ENCODE measurements at regions not wholly inside any gene's neighbourhood (a gene's known extent, or its start where the extent isn't known, plus 50 kb on each side); places are given as distances from the start of the nearest gene placed in this dataset.

DNA sequence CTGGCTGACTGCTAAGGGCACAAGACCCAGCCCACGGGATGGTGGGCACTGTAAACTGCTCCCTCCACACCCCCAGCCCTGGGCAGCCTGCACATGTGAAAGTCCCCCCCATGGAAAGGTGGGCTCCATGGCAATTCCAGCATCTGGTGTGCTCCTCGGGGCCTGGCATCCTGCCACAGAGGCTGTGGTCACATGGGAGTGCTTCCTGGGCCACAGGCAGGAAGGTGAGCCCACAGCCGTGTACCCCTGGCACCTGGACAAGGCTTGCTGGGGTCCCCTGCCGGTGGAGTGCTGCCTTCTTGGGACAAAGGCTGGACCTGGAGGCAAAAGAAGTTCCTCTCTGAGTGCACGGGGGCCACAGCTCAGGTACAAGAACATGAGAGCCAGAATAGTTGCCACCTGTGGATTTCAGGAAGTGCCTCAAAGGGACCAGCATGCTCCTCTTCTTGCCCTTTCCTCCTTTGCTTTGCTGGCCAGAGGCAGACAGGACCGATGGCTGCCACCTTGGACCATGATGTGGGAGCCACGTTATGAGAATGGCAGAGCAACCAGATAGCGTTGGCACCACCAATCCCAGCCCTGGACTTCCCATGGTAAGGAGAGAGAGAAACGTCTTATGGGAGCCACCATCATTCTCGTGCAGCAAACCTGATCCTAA lies 120.2 kb upstream of the MLN start:
- DNase-seq (ENCODE audit: low spot score): no peak

DNA sequence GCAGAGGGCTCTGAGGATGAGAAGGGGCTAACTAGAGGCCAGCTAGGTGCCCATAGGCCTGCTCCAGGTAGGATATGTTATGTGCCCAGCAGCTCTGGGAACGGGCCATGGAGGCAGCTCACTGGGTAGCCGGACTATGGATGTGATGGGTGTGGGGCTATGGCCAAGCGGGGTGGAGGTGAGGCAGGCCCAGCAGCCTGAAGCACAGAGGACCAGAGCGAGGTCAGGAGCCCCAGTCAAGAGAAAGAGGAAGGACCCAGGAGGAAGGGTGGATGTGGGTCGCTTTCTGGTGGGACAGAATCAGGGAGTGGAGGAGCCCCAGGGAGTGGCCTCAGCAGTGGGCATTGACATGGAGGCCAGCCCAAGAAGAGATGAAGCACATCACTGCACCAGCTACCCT lies 117.9 kb upstream of the MLN start:
- DNase-seq (ENCODE audit: low spot score): no peak

DNA sequence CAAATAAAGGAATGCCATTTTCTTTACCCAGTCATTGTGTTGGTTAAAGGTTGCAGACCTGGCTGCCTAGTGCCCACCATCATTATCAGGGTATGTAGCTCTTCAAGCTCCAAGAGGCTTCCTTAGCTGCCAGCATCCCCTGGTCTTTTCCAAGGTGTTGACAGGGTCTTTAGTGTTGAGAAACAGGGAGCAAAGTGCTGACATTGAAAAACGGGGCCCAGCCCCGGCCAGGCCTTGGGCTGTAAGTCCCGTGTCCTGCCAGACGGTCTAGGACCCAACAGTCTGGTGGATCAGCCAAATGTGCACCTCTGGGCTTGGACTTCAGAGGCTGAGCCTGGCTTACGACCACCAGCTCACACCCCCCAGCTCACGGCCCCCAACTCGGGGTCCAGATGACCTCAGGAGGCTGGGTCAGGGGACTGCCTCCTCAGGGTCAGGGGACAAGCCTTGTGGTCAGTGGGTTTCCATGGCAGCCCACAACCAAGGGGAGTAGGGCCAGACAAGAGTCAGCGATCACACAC lies 114.4 kb upstream of the MLN start:
- no peak for DNase-seq (ENCODE audit: low spot score)

DNA sequence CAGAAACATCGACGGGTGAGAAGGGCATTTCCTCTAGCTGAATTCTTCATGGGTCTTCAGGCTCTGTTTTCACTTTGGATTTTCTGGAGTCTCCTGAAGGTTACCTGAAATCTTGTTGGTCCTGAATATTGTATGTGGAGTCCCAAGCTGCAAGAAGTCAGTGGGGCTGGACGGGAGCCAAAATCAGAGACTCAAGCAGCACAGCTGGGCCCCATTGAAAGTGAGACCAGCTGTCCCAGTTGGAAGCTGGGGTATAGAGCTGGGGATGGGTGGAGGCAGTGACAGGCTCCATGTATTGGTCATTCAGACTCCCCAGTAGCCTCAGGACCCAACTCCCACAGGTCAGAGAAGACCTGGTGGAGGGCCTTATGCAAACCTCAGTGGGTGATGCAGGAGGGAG lies 111.3 kb upstream of the MLN start:
- no peak for DNase-seq (ENCODE audit: low spot score)

DNA sequence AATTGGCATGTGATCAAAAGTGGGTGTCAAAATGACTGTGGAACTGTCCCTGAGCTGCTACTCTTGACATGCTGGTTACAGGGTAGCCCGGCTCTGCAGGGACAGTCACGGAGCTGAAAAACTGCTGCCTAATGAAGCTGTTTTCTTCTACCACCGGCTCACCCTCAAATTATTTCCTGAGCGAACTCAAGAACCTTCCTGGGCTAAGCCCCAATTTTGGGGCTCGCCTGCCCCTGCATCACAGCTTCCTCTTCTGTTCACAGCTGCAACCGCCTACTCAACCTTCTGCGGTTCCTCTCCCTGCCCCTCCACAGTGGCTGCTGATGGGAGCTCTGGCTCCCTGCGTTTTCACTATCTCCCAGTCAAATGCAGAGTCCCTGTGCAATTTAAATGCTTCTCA lies 110.8 kb upstream of the MLN start:
- DNase-seq (ENCODE audit: low spot score): peak; percentile 49

DNA sequence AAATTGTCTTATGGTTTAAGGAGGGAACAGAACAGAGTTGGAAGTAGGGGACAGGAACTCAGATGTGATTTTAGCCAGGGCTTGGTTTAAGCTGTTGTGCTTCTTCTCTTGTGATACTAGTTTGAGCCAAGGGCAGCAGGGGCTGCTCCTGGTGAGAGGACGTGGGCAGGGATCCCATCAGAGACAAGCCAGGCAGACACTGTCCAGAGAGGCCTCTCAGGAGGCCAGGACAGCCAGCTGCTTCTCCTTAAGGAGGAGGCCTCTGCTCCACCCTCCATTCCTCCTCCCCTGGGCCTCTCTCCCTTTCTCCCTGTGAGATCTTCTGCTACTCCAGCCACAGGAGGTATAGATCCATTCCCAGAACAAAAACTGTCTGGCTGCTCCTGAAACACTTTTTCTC lies 108.4 kb upstream of the MLN start:
- no peak for DNase-seq (ENCODE audit: low spot score)

DNA sequence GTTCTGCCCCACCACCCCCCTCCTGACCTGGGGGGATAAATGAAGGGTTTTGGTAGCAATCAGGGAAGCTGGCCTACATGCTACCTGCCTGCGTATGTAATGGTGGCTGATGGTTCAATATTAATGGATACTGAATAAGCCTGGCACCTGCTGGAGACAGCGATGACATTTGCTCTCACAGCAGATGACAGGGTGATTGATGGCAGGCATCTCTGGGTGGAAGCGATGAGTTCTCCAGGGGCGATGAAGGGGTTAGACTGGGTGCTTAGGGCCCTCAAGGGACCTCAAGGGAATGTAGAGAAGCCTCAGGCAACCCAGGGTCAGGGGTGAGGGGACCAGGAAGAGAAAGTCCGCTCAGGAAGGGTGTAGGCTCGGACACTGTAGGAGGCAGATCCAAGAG lies 107.7 kb upstream of the MLN start:
- no peak for DNase-seq (ENCODE audit: low spot score)

DNA sequence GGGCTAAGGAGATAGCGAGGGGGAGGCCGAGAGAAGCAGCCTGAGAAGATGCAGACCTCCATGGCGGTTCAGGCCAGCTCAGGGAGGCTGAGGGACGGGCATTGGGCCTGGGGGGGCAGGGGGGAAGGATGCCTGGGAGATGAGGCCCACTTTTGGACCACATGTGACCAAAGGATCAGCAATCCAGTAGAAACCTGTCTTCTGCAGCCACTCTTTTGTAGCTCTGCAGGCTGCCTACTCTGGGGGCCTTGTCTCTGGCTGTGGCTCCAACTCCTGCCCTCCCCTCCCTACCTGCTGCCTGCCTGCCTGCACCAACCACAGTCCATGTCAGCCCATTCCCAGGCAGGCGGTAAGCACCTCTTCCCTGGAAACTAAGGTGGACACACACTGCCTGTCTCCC lies 106.8 kb upstream of the MLN start:
- no peak for DNase-seq (ENCODE audit: low spot score)

DNA sequence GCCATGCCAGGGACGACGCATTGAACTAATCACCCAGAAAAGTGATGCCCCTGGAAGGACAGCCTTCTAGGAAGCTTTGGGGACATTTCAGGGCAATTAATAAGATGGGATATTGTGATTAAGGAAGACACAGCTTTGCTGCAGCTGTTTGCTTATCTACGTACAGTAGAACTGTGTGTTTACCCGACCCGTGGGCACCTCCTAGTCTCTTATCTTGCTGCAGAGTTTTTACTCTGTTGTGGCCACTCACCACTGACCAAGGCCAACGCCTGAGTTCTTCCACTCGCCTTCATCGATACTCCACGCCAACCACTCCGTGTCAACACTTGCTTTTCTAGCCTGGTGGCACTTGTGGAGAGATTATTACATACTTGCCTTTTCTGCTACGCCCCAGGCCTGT lies 105.9 kb upstream of the MLN start:
- DNase-seq (ENCODE audit: low spot score): no peak

DNA sequence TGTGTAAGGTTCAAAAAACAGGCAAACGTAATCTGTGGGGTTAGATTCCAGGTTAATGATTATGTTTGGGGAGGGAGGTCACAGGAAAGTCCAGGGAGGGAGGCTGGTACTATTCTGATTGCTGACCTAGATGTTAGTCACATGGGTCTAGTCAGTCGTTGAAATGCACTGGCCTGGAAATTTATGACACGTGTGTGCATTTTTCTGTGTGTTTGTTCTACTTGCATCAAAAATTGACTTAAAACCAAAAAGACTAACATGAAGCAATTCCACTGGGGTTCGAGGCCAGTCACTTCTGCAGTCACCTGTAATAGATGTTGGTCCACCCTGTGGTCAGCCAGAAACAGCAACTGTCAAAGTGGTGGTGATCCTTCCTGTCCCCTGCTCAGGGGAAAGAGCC lies 104.2 kb upstream of the MLN start:
- no peak for DNase-seq (ENCODE audit: low spot score)

DNA sequence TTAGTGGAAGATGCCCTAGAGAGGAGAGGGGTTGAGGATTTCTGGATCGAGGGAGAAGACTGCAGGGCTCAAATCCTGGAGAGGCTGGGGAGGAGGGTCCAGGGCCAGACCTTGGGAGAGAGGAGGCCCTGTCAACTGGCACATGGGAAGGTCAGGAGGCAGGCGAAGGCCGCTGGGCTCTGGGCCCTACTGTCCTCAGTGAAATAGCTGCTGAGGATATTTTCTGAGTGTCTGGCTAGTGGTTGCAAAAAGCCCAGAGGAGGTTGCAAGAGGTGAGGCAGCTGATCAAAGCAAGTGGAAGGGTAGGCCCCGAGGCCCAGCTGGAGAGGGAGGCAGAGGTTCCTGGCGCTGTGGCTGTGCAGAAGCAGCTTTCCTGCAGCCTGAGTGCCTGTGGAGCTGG lies 103.4 kb upstream of the MLN start:
- DNase-seq (ENCODE audit: low spot score): no peak

DNA sequence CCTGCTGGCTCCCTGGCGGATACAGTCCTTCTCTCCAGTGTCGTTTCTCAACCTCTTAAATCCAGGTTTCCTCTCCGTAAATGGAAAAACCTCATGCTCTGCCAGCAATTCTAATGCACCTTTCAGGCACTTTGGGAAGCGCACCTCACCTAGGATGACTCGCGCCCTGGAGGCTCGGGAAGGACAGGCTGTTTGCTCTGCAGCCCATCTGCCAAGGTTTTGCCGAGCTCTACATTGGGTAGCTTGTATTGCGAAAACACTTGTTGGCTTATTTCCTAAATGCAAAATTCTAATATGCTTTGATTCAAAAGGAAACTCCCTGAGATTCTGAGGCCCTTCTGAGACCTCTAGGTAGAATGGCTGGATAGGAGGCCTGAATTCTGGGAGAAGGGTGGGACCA lies 102.6 kb upstream of the MLN start:
- no peak for DNase-seq (ENCODE audit: low spot score)

DNA sequence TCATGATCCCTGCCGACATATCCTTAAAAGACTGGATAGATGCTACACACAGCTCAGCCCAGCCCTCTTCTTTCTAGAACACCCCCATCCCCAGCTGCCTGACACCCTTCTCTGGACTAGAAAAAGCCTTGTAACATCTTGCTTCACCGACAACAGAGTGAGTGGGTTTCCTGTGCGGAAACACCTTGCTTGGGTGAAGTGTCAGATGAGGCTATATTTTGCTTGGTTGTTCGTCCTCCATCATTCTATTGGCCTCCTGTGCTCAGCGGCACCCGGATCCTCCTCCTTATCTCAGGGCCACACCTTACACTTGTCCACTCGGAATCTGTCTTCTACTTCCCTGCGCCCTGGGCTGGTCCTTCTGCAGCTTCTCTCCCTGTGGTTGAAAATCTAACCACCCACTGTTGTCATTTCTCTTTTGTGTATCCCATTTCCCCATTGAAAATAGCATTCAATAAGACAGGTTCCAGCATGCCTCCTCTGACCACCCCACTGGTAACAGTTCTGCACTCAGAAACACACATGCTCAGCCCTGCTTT lies 101.3 kb upstream of the MLN start:
- no peak for DNase-seq (ENCODE audit: low spot score)

DNA sequence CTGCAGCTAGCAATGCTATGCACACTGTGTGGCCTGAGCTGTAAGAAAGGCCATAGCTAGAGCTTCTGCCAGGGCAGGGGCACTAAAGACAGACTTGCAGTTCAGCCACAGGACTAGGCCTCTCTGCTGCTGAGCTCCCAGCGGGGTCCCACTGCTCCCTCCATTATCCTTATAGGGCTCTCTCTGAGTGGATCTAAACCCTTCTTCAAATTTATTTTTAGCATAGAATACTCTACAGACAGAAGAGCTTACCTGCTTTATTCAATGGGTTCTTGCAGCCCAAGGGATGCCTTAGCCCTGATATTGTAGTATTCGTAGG lies 100.9 kb upstream of the MLN start:
- DNase-seq (ENCODE audit: low spot score): no peak

DNA sequence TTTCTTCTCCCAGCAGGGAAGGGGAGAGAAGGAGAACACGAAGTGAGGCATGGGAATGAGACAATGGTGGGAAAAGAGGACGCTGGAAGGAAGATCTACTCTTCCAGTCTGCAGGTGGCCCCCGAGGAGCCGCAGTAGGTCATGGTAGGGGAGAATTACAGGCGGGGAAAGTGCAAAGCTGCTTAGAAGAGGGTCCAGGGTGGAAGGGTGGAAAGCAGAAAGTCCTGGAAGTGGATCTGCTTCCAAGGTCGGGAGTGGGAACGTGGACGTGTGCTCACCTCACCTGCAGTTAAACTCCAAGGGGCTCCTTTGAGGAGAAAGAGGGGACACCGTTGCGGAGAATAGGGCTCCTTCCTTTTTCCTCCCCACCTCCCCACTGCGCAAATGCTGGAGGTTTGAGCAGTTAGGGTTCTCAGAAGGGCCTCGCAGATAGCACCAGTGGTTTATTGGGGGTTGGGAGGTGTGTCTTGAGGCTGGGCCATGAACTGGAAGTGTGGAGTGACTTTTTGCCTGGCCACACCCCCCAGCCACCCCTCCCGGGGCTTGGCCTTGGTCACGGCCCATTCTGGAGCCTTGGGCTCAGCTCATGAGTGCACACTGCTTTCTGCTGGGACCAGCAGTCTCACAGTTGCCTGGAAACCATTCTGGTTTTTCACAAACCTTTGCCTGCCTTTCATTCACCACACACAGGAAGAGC lies 100.4 kb upstream of the MLN start:
- peak; percentile 51 for DNase-seq (ENCODE audit: low spot score)

DNA sequence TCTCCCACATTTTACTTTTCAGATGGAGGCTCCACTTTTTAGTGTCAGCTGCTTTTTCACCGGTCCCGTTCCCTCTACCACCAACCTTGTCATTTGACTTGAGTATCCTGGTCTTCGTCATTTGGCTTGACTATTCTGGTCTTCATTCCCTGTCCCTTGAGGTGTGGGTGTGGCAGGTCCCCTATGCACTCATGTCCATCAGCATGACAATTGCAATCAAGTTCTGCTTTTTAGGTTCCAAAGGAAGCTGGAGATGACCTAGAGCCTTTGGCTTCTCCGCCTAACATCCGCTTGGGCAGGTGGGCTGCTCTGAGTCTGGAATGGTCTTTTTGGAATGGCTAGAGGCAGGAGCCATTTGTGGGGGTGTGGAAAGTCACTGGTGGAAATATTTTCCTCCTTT lies 99.8 kb upstream of the MLN start:
- no peak for DNase-seq (ENCODE audit: low spot score)

DNA sequence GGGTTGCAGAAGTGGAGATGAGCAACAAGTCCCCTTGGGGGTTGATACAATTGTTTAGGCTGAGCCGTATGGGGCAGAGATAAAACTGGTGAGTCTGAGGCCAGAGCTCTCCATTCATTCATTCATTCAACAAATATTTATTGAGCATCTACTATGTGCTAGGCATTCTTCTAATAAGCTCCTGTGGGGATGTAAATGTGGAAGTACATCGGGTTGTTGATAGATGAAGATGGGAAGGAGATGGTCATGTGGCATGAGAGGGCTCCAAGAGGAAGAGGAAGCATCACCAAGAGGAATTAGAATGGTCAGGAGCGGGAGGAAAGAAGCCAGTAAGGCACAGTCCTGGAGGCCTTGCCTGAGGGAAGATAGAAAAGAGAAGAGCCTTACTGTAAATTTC lies 98.7 kb upstream of the MLN start:
- no peak for DNase-seq (ENCODE audit: low spot score)

DNA sequence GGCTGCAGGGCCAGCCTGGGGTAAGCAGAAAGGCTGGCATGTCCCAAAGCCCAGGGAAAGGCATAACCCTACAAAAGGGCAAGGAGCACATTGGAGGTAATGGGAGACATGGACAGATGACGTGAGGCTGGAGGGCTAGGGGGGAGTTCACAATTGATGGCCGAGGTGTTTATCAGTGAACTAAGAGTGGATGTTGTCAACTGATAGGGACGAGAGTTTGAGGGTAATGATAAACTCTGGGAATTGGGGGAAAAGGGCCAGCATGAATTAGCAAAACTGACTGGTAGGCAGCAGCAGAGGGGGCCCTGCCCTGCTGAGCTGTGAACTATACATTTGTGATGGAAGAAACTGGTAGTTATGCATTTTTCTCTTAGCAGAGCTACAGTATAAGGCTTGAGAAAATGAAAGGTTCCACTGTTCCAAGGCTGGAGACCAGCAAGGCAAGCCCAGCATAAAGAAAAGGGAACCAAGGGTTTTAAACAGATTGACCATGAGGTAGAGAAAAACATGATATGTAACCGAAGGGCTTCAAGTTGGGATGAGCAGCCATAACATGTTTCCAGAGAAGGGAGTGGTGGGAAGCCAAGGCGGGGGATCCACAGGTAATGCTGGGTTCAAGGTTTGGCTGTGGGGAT lies 98.1 kb upstream of the MLN start:
- no peak for DNase-seq (ENCODE audit: low spot score)

DNA sequence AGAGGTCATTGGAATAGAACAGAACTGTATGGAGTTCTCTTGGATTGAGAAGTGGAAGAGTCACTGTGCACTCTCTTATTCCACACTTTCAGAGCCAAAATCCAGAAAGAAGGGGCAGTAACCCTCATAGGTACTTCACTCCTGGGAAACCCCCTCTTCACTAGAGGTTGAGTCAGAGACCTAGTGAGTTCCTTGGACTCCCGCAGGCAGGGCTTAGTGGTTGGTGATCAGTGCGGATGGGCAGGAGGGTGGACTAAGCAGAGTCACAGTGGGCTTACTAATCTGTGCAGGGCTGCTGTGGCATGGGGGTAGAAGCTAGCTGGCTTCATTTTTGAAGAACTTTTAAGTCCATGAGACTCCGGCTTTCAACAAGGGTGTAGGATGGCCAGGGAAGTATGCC lies 95.0 kb upstream of the MLN start:
- no peak for DNase-seq (ENCODE audit: low spot score)

DNA sequence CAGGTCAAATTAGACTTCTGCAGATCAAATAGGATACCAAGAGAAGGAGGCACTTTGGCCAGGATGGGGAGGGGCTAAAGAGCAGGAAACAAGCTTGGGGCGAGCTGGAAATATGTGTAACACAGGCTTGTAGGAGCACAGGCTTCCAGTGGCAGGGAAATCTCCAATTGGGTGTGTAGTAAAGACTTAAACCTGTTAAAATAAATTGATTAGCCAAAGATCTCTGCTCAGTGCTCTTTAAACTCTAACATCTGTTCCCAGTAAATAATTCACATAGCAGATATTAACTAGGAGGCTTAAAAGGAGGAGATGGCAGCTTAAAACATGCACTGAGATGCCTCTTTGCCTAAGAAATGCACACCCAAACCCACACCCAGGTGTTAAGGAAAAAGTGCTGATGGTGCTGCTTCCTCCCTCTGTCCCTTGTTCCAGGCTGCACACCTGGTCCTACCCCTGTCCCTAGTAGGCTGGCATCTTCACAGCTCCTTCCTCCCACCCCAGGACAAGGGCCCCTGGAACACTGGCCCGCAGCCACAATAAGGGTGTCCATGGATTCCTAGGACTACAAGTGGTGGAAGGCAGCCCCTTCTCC lies 93.5 kb upstream of the MLN start:
- no peak for DNase-seq (ENCODE audit: low spot score)

DNA sequence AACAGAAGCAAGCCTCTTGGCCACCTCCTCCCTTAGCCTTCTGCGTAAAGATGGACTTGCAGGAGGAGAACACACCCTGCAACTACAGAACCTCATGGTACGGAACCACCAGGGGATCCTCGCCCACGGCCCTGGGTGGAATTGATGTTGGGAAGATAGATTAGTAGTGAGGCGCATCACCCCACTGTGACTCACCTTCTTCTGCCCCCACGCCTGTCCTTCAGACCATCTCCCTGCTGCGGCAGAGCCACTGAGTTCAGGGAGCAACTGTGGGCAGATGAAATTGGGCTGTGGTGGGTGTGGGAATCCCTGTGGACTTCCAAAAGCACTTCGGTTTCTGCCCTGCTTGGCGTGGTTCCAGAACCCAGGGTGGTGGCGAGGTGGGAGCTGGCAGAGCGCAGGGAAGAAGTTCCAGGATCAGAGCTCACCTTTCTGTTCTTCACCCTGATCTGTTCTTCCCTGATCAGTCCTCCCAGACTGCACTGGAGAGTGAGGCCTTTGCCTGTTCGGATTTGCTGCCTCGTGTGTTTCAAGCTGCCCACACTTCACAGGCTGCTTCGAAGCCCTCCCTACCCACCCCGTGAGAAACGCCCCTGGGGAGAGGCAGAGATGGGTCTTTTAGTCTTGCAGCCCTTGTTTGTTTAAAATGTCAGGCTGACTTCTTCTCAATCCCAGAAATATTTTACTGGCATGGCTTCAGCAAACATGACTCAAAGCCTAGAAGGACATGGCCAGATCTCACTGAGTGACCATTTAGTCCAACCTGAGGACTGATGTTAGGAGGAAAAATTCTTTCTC lies 92.8 kb upstream of the MLN start:
- DNase-seq (ENCODE audit: low spot score): no peak

DNA sequence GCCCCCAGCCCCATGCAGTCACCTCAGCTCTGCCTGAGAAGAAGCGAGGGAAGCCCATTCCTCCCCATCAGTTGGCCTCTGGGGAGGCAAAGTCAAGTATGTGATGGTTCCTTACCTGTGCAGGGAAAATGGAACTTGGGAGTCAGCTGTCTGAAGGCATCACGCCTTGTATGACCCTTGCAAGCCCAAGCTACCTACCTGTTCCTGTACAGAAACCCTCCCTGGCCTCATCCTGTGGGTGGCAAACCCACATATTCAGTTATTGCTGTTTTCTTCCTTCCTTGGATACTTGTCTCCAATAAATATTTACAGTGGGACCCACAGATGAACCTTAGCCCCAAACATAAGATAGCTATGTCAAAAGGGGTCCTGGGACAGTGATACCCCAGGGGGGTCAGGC lies 92.2 kb upstream of the MLN start:
- DNase-seq (ENCODE audit: low spot score): no peak

Data from Ammon's horn (tissue), 1 donor.